ENCODE measurements at regions not wholly inside any gene's neighbourhood (a gene's known extent, or its start where the extent isn't known, plus 50 kb on each side); places are given as distances from the start of the nearest gene placed in this dataset.

DNA sequence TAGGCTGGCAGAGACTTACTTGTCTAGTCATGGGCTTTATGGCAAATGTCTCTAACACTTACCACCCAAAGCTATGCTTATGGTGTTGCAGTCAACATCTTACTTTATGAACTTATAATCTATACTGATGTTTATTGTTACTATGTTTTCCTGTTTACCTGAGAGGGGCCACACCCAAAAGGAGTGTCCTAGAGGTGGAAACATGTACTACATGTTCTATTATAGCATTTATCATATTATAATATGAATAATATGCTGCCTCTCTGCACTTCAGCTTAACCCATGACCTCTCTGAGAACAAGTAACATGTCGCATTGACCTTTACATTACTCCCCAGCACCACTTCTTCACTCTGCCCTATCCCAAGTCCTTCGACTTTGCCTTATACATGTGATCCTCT, 501.8 kb downstream of the ETNK1 start:
- TF ChIP-seq, protein P1, sequence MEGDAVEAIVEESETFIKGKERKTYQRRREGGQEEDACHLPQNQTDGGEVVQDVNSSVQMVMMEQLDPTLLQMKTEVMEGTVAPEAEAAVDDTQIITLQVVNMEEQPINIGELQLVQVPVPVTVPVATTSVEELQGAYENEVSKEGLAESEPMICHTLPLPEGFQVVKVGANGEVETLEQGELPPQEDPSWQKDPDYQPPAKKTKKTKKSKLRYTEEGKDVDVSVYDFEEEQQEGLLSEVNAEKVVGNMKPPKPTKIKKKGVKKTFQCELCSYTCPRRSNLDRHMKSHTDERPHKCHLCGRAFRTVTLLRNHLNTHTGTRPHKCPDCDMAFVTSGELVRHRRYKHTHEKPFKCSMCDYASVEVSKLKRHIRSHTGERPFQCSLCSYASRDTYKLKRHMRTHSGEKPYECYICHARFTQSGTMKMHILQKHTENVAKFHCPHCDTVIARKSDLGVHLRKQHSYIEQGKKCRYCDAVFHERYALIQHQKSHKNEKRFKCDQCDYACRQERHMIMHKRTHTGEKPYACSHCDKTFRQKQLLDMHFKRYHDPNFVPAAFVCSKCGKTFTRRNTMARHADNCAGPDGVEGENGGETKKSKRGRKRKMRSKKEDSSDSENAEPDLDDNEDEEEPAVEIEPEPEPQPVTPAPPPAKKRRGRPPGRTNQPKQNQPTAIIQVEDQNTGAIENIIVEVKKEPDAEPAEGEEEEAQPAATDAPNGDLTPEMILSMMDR (IDR thresholded peaks at IDR 0.05; ENCODE audit: extremely low read depth, low read depth, low read length): no peak
- no peaks in the 10 kb centered on the region for H3K79me2 ChIP-seq (ENCODE audit: insufficient read depth, low read length)

GRCh38 chr12:23127701-23128100, 502.7 kb downstream of the ETNK1 start:
- H2AFZ ChIP-seq (ENCODE audit: low read length): no peak overlapping the region
- no peak overlapping the region for H3K4me2 ChIP-seq (ENCODE audit: insufficient read depth, low read length)
- H3K79me2 ChIP-seq (ENCODE audit: insufficient read depth, low read length): no peaks in the 10 kb centered on the region
- no peaks in the 10 kb centered on the region for H3K36me3 ChIP-seq (ENCODE audit: insufficient read depth, low read length)
- H3K4me3 ChIP-seq (ENCODE audit: insufficient read depth, low read length): no peak overlapping the region
- no peaks in the 10 kb centered on the region for H3K4me1 ChIP-seq (ENCODE audit: insufficient read depth, low read length)
- no peaks in the 10 kb centered on the region for H3K9me3 ChIP-seq (ENCODE audit: low read depth, low read length)
- H3K27me3 ChIP-seq (ENCODE audit: insufficient read depth, low read length): no peaks in the 10 kb centered on the region
- H3K27ac ChIP-seq (ENCODE audit: low read depth, low read length): no peak overlapping the region
- no peak for DNase-seq (ENCODE audit: insufficient read length, low spot score, missing footprints)
- TF ChIP-seq, protein P1 (IDR thresholded peaks at IDR 0.05; ENCODE audit: extremely low read depth, low read depth, low read length): no peak
- no peaks in the 10 kb centered on the region for H4K20me1 ChIP-seq (ENCODE audit: insufficient read depth, low read length)

More for the DNA sequence above, 501.8 kb downstream of the ETNK1 start:
- Histone ChIP-seq H3K4me2 (ENCODE audit: insufficient read depth, low read length) (no peak overlapping the region), H3K27ac (ENCODE audit: low read depth, low read length) (no peak overlapping the region), H3K4me1 (ENCODE audit: insufficient read depth, low read length) (no peaks in the 10 kb centered on the region), H4K20me1 (ENCODE audit: insufficient read depth, low read length) (no peaks in the 10 kb centered on the region), H3K9me3 (ENCODE audit: low read depth, low read length) (no peaks in the 10 kb centered on the region), H3K27me3 (ENCODE audit: insufficient read depth, low read length) (no peaks in the 10 kb centered on the region), H2AFZ (ENCODE audit: low read length) (no peak overlapping the region), H3K36me3 (ENCODE audit: insufficient read depth, low read length) (no peaks in the 10 kb centered on the region), H3K4me3 (ENCODE audit: insufficient read depth, low read length) (no peak overlapping the region)
- DNase-seq (ENCODE audit: insufficient read length, low spot score, missing footprints): peak; percentile 32

GRCh38 chr12:23128462-23128861, 503.5 kb downstream of the ETNK1 start:
- no peak overlapping the region for H3K27ac ChIP-seq (ENCODE audit: low read depth, low read length)
- H3K4me2 ChIP-seq (ENCODE audit: insufficient read depth, low read length): no peak overlapping the region
- no peak overlapping the region for H3K4me3 ChIP-seq (ENCODE audit: insufficient read depth, low read length)
- no peaks in the 10 kb centered on the region for H3K27me3 ChIP-seq (ENCODE audit: insufficient read depth, low read length)
- TF ChIP-seq, protein P1 (IDR thresholded peaks at IDR 0.05; ENCODE audit: extremely low read depth, low read depth, low read length): no peak
- no peaks in the 10 kb centered on the region for H4K20me1 ChIP-seq (ENCODE audit: insufficient read depth, low read length)
- H3K9me3 ChIP-seq (ENCODE audit: low read depth, low read length): no peaks in the 10 kb centered on the region
- no peak for DNase-seq (ENCODE audit: insufficient read length, low spot score, missing footprints)
- no peak overlapping the region for H2AFZ ChIP-seq (ENCODE audit: low read length)
- no peaks in the 10 kb centered on the region for H3K36me3 ChIP-seq (ENCODE audit: insufficient read depth, low read length)
- H3K79me2 ChIP-seq (ENCODE audit: insufficient read depth, low read length): no peaks in the 10 kb centered on the region
- H3K4me1 ChIP-seq (ENCODE audit: insufficient read depth, low read length): no peaks in the 10 kb centered on the region

- Histone ChIP-seq H3K27ac (ENCODE audit: low read depth, low read length) (no peak overlapping the region), H3K4me2 (ENCODE audit: insufficient read depth, low read length) (no peak overlapping the region), H3K36me3 (ENCODE audit: insufficient read depth, low read length) (no peaks in the 10 kb centered on the region), H4K20me1 (ENCODE audit: insufficient read depth, low read length) (no peaks in the 10 kb centered on the region), H2AFZ (ENCODE audit: low read length) (no peak overlapping the region), H3K4me1 (ENCODE audit: insufficient read depth, low read length) (no peaks in the 10 kb centered on the region), H3K27me3 (ENCODE audit: insufficient read depth, low read length) (no peaks in the 10 kb centered on the region), H3K9me3 (ENCODE audit: low read depth, low read length) (no peaks in the 10 kb centered on the region), H3K79me2 (ENCODE audit: insufficient read depth, low read length) (no peaks in the 10 kb centered on the region), H3K4me3 (ENCODE audit: insufficient read depth, low read length) (no peak overlapping the region)
- DNase-seq (ENCODE audit: insufficient read length, low spot score, missing footprints): no peak
- TF ChIP-seq, protein P1 (IDR thresholded peaks at IDR 0.05; ENCODE audit: extremely low read depth, low read depth, low read length): no peak
Measured at GRCh38 chr12:23132357-23132756, 507.4 kb downstream of the ETNK1 start.

All from osteoblast (primary cell).